Right lobe of liver (tissue), 6 donors: ENCODE measurements at regions not wholly inside any gene's neighbourhood (a gene's known extent, or its start where the extent isn't known, plus 50 kb on each side); places are given as distances from the start of the nearest gene placed in this dataset.
"Not testable (repeated sequence)": the region's sequence is repeated elsewhere in the genome, so short reads cannot be mapped to it uniquely, and the experiment has no call there.

Experiments
- ATAC-seq, 4 donors: fragments of 200-7000 bp; cut with Tn5 transposase; one replicate each; pipeline ENCODE4 v1.9.1; 2020; ENCODE audit warnings: mild to moderate bottlenecking in 4 of 4, moderate library complexity in 4 of 4
- DNase-seq, 3 donors: peaks; one replicate each; pipeline ENCODE4 v3.0.0-alpha.2; 2020
- H3K27ac ChIP-seq, 3 donors: fragments of 200-600 bp; one replicate each; pipeline ENCODE4 v1.8.0; 2022
- H3K27me3 ChIP-seq, 2 donors: fragments of 200-600 bp; one replicate each; pipeline ENCODE4 v1.8.0; 2022
- H3K36me3 ChIP-seq, 4 donors: fragments of 200-600 bp; sonication (generic) in 1 of 4; one replicate each; pipeline versions ENCODE4 v1.5.1 to v1.8.0; 2017 to 2022; ENCODE audit warnings: control low read depth in 1 of 4
- H3K4me1 ChIP-seq, 4 donors: fragments of 200-600 bp; sonication (generic) in 1 of 4; one replicate each; pipeline versions ENCODE4 v1.5.1 to v1.8.0; 2017 to 2022; ENCODE audit warnings: control low read depth in 1 of 4
- H3K4me3 ChIP-seq, 3 donors: fragments of 200-600 bp; one replicate each; pipeline ENCODE4 v1.8.0; 2022
- H3K9me3 ChIP-seq, 4 donors: fragments of 200-600 bp; sonication (generic) in 1 of 4; one replicate each; pipeline versions ENCODE4 v1.5.1 to v1.8.0; 2017 to 2022; ENCODE audit warnings: control low read depth in 1 of 4
- POLR2A ChIP-seq: fragments of 450-650 bp; IDR thresholded peaks from one replicate; pipeline ENCODE4 v1.6.1; 2017; ENCODE audit warnings: antibody characterized with exemption, mild to moderate bottlenecking
- WGBS: methylation state at CpG from one replicate; pipeline ENCODE4 v1.1.6; 2018; ENCODE audit warnings: low coverage, low lambda C conversion rate; ENCODE audit not compliant: insufficient coverage; ENCODE audit errors: missing lambda C conversion rate; 5-methylcytosine and 5-hydroxymethylcytosine counted together
- intact Hi-C, 2 donors: fragments of 100-400 bp; cut with DNase I; formaldehyde crosslinking; loops; one replicate each; pipeline versions ENCODE4 v1.11.2 to v1.14.1; 2022
- TF ChIP-seq, protein P1 (sequence below), 4 donors: fragments of 200-600 bp in 3 of 4; fragments of 450-650 bp in 1 of 4; IDR thresholded peaks; one replicate each; pipeline versions ENCODE4 v1.5.1 to v1.8.0; 2016 to 2022; ENCODE audit warnings: antibody characterized with exemption in 4 of 4, mild to moderate bottlenecking in 2 of 4
- donor health status: DM: no; HTN: yes; CAD: no.
- donor health status: DM: no; HTN: no; CAD: no.
- donor health status: DM: no; HTN: no; CAD: no.
- donor health status: DM: no; HTN: yes; CAD: no.
- donor health status: DM: no; HTN: yes; CAD: no.

DNA sequence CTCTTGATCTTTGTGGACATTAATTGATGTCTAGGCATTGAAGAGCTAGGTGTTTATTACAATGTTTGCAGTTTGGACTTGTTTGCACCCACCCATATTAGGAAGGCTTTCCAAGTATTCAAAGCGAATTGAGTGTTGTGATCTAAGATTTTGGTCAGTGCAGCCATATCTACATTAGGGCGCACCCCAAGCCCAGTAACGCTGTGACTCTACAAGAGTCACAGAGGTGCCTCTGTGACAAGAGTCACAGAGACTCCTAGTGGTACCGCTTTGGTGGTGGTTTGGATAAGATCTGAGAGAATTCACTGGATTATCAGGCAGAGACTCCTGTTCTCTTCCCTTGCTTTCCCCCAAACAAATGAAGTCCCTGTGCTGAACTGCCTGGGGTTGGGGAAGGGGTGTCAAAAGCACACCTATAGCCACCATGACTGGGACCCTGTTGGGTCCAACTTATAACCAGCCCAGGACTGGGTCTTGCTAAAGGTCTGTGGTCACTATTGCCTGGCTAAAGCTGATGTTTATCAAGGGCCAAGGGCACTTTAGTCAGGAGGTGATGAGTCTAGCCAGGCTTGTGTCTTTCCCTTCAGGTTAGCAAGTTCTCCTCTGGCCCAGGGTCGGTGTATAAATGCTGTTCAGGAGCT is 114.1 kb upstream of the RIOK2 start:
- ATAC-seq: peak; percentile 28 to 84 (median 70)
- Histone ChIP-seq H3K9me3 (no peaks in the 10 kb centered on the region), H3K4me1 (no peaks in the 10 kb centered on the region), H3K27ac (no peak overlapping the region), H3K27me3 (no peaks in the 10 kb centered on the region), H3K4me3 (no peak overlapping the region), H3K36me3 (no peaks in the 10 kb centered on the region)
- intact Hi-C loops: no loop called here
- no peak for TF ChIP-seq POLR2A
- TF ChIP-seq, protein P1, sequence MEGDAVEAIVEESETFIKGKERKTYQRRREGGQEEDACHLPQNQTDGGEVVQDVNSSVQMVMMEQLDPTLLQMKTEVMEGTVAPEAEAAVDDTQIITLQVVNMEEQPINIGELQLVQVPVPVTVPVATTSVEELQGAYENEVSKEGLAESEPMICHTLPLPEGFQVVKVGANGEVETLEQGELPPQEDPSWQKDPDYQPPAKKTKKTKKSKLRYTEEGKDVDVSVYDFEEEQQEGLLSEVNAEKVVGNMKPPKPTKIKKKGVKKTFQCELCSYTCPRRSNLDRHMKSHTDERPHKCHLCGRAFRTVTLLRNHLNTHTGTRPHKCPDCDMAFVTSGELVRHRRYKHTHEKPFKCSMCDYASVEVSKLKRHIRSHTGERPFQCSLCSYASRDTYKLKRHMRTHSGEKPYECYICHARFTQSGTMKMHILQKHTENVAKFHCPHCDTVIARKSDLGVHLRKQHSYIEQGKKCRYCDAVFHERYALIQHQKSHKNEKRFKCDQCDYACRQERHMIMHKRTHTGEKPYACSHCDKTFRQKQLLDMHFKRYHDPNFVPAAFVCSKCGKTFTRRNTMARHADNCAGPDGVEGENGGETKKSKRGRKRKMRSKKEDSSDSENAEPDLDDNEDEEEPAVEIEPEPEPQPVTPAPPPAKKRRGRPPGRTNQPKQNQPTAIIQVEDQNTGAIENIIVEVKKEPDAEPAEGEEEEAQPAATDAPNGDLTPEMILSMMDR (IDR thresholded peaks at IDR 0.05): peak in 2 of 4 donors; percentile 31 to 35
- DNase-seq: no peak
- WGBS: 13% methylated on average over 5 of the region's 5 CpGs

DNA sequence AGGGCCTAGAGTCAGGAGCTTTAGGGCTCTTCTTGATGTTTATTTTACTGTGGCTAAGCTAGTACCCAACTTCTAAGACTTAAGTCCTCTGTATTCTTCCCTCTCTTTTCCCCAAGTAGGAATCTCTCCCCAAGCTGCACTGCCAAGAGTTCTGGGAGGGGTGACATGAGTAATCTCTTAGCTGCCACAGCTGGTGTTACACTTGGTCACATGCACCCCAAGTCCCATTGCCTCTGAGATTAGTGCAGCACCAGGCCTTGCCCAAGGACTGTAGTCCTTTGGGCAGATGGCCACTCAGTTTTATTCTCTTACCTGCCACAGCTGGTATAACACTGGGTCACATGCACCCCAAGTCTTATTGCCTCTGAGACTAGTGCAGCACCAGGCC is 114.7 kb upstream of the RIOK2 start:
- no peak overlapping the region for H3K27ac ChIP-seq
- no peaks in the 10 kb centered on the region for H3K9me3 ChIP-seq
- H3K4me1 ChIP-seq: no peaks in the 10 kb centered on the region
- H3K4me3 ChIP-seq: no peak overlapping the region
- H3K27me3 ChIP-seq: no peaks in the 10 kb centered on the region
- DNase-seq (no peak), ATAC-seq (no peak)
- no peaks in the 10 kb centered on the region for H3K36me3 ChIP-seq
- intact Hi-C loops: no loop called here
- TF ChIP-seq, protein P1 (IDR thresholded peaks at IDR 0.05): no peak
- no peak for TF ChIP-seq POLR2A

DNA sequence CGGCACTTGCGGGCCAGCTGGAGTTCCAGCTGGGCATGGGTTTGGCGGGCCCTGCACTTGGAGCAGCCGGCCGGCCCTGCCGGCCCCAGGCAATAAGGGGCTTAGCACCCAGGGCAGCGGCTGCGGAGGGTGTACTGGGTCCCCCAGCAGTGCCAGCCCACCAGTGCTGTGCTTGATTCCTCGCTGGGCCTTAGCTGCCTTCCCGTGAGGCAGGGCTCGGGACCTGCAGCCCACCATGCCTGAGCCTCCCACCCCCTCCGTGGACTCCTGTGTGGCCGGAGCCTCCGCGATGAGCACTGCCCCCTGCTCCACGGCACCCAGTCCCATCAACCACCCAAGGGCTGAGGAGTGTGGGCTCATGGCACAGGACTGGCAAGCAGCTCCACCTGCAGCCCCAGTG is 118.1 kb upstream of the RIOK2 start:
- H3K4me1 ChIP-seq, intact Hi-C loops, DNase-seq, H3K36me3 ChIP-seq, H3K4me3 ChIP-seq, H3K27me3 ChIP-seq, H3K9me3 ChIP-seq, H3K27ac ChIP-seq, ATAC-seq: not testable (repeated sequence)
- no CpG with 5 or more reads among the region's 16 CpGs for WGBS

DNA sequence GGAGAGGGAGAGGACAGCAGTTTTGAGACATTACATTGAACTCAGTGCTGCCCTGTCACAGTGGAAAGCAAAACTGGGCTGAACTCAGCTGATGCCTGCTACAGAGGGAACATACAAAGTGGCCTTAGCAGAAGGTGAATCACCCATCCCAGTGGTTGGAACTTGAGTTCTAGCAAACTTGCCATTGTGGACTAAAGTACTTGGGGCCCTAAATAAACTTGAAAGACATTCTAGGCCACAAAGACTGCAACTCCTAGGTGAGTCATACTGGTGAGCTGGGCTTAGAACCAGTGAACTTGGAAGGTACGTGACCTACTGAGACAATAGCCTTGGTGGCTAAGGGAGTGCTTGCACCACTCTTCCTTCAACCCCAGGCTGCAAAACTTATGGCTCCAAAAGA is 155.7 kb upstream of the RIOK2 start:
- Histone ChIP-seq H3K36me3 (no peaks in the 10 kb centered on the region), H3K4me1 (no peaks in the 10 kb centered on the region), H3K9me3 (no peaks in the 10 kb centered on the region), H3K27me3 (no peaks in the 10 kb centered on the region), H3K27ac (no peak overlapping the region), H3K4me3 (no peak overlapping the region)
- ATAC-seq (no peak), DNase-seq (no peak)
- intact Hi-C loops: no loop called here
- no peak for TF ChIP-seq POLR2A
- TF ChIP-seq, protein P1 (IDR thresholded peaks at IDR 0.05): no peak
- WGBS: 89% methylated on average over 1 of the region's 1 CpG

DNA sequence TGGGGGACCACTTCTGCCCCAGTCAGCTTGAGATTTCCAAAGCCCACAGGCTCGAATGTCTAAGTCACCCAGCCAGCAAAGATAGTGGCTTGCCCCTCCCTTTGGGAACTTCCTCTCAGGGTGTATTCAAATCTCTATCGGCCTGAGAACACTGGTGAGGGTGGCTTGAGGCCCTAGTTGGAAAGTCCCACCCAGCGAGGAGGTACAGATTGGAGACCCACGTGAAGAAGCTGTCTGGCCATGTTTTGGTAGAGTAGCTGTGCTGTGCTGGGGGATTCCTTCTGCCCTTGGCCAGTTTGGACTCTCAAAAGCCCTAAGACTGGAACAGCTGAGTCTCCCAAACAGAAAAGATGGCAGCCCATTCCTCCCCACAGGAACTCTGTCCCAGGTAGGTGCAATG is 172.7 kb upstream of the RIOK2 start:
- no peak for DNase-seq
- no peaks in the 10 kb centered on the region for H3K27me3 ChIP-seq
- intact Hi-C loops: no loop called here
- H3K4me1 ChIP-seq: no peaks in the 10 kb centered on the region
- no peak overlapping the region for H3K27ac ChIP-seq
- ATAC-seq: no peak
- no peak overlapping the region for H3K4me3 ChIP-seq
- TF ChIP-seq, protein P1 (IDR thresholded peaks at IDR 0.05): no peak
- TF ChIP-seq POLR2A: no peak
- H3K36me3 ChIP-seq: no peaks in the 10 kb centered on the region
- 29% methylated on average over 2 of the region's 4 CpGs for WGBS
- no peaks in the 10 kb centered on the region for H3K9me3 ChIP-seq
